ENCODE measurements at regions not wholly inside any gene's neighbourhood (a gene's known extent, or its start where the extent isn't known, plus 50 kb on each side); places are given as distances from the start of the nearest gene placed in this dataset.

DNA sequence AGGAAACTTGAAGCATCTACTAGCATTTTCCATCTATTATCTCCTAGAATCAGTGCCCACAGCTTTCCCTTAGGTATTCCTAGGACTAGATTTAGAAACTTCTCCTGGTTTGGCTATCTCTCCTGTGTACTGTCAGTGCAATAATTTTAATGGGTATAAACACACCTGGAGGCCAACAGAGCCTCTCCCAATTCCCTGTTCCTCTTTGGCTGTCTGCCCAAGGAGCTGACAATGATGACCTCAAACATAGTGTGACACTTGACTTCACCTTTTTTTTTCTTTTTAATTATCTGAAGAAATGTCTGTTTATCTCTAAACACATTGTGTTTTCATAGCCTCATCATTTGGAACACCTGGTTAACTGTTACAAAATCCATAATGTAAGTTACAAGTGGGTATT lies 754.5 kb upstream of the ALCAM start:
- no peaks in the 10 kb centered on the region for H3K36me3 Mint-ChIP-seq (ENCODE audit: insufficient read depth)

DNA sequence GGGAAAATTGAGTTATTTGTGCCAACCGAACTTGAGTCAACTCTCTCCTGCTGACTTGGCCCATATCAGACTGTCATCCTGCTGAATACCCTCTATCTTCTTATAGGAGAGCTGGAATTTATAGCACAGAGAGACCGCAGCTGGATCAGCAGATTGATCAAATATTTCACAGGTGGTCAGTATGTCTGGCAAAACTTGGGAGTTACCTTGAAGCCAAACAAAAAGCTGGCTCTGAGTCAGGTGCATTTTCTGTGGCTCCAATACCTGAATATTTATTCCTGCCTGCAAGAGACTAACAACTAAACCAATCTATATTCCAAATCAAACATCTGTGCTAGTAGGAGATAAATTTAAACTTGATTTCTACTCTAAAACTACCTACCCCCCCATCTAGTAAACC lies 752.1 kb upstream of the ALCAM start:
- no peaks in the 10 kb centered on the region for H3K36me3 Mint-ChIP-seq (ENCODE audit: insufficient read depth)
- DNase-seq (ENCODE audit: low spot score in 2 of 2) (no peak), ATAC-seq (replicated peaks; ENCODE audit: extremely low read depth, poor library complexity, severe bottlenecking) (no peak)
- no peak overlapping the region for H3K27ac Mint-ChIP-seq (ENCODE audit: low read depth)
- no peaks in the 10 kb centered on the region for H3K27me3 Mint-ChIP-seq
- H3K4me1 Mint-ChIP-seq, result no peaks in the 10 kb centered on the region
- no peaks in the 10 kb centered on the region for H3K9me3 Mint-ChIP-seq
- H3K4me3 Mint-ChIP-seq, result no peak overlapping the region

More for the DNA sequence above, 754.5 kb upstream of the ALCAM start:
- Mint-ChIP-seq H3K27me3 (no peaks in the 10 kb centered on the region), H3K9me3 (no peaks in the 10 kb centered on the region), H3K4me3 (no peak overlapping the region), H3K4me1 (no peaks in the 10 kb centered on the region), H3K27ac (ENCODE audit: low read depth) (no peak overlapping the region)
- no peak for ATAC-seq (replicated peaks; ENCODE audit: extremely low read depth, poor library complexity, severe bottlenecking)
- no peak for DNase-seq (ENCODE audit: low spot score in 2 of 2)

DNA sequence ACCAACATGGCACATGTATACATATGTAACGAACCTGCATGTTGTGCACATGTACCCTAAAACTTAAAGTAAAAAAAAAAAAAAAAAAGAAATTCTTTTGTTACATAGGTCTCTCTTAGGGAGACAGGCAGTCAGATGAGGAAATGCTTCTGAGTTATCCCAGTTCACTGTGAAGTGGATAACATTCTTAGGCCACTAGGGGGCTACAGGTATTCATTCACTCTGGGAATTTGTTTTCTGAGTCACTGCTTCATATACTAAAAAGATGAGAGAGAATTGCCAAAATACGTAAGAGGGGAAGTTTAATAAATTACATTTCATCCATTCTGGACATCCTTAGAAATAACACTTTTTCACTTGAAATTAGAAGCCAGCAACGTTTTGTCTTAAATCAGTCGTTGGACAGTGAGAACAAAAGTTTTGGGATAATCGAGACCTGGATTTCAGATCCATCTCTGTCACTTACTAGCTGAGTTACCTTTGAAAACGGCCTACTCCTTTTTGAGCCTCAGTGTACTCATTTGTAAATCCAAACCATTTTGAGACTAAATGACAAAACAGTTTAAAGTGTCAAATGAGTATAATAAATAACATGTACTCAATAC lies 738.4 kb upstream of the ALCAM start:
- DNase-seq (ENCODE audit: low spot score in 2 of 2) (no peak), ATAC-seq (replicated peaks; ENCODE audit: extremely low read depth, poor library complexity, severe bottlenecking) (no peak)
- Mint-ChIP-seq H3K4me3 (no peak overlapping the region), H3K36me3 (ENCODE audit: insufficient read depth) (peaks cover 2% of the 10 kb centered on the region), H3K9me3 (no peaks in the 10 kb centered on the region), H3K27me3 (no peaks in the 10 kb centered on the region), H3K4me1 (no peaks in the 10 kb centered on the region), H3K27ac (ENCODE audit: low read depth) (no peak overlapping the region)

DNA sequence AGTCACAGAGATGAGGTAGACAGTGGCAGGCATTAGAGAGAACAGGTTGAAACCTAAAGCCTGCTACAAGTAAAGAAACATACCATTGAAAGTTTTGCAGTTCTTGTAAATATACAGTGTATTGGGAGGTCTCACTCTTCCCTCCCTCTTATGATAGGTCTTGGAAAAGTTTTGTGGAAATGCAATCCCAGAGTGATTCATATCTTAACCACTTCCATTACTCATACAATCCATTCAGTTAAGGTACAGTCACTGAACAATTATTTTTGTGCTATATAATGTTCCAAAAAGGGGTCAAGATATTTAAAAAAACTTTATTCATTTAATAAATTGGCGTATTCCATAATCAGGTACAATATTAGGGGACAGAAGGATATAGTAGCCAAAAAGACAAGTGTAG lies 737.7 kb upstream of the ALCAM start:
- Mint-ChIP-seq H3K27me3 (no peaks in the 10 kb centered on the region), H3K36me3 (ENCODE audit: insufficient read depth) (peaks cover 2% of the 10 kb centered on the region)
- no peak for DNase-seq (ENCODE audit: low spot score in 2 of 2)

DNA sequence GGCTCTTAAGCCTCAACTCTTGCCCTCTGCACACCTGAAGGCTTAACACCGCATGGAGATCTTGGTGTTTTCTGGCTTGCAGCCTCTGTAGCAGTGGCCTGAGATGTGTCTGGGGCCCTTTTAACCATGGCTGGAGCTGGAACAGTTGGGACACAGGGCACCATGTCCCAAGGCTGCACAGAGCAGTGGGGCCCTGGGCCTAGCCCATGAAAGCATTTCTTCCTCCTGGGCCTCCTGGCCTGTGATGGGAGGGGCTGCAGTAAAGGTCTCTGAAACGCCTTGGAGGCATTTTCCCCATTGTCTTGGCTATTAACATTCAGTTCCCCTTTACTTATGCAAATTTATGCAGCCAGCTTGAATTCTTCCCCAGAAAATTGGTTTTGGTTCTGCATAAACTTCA lies 735.5 kb upstream of the ALCAM start:
- no peak for DNase-seq (ENCODE audit: low spot score in 2 of 2)
- Mint-ChIP-seq H3K27ac (ENCODE audit: low read depth) (no peak overlapping the region), H3K9me3 (no peaks in the 10 kb centered on the region), H3K4me3 (no peak overlapping the region), H3K4me1 (no peaks in the 10 kb centered on the region), H3K36me3 (ENCODE audit: insufficient read depth) (peaks cover 2% of the 10 kb centered on the region), H3K27me3 (peaks cover 5% of the 10 kb centered on the region)
- ATAC-seq (replicated peaks; ENCODE audit: extremely low read depth, poor library complexity, severe bottlenecking), result no peak

More for the DNA sequence above, 737.7 kb upstream of the ALCAM start:
- Mint-ChIP-seq H3K4me1 (no peaks in the 10 kb centered on the region), H3K9me3 (no peaks in the 10 kb centered on the region), H3K4me3 (no peak overlapping the region), H3K27ac (ENCODE audit: low read depth) (no peak overlapping the region)
- ATAC-seq (replicated peaks; ENCODE audit: extremely low read depth, poor library complexity, severe bottlenecking), result no peak

DNA sequence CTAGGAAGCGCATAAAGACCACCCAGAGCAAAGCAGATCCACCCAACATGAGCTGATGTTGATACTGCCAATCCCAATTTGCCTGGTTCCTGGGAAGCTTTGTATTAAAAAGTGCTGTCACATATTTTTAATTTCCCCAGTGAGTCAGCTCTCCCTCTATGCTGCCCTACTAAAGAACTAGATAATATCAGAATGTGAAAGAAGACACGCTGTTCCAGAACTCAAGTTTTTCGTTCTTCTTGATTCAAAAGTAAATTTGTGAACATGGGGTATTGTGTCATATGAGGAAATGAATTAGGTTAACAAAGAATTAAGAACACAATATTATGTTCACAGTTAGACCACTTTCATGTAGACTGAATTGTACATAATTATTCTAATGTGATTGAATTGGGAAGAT lies 734.2 kb upstream of the ALCAM start:
- Mint-ChIP-seq H3K27ac (ENCODE audit: low read depth) (no peak overlapping the region), H3K4me1 (no peaks in the 10 kb centered on the region), H3K36me3 (ENCODE audit: insufficient read depth) (peaks cover 2% of the 10 kb centered on the region), H3K4me3 (no peak overlapping the region), H3K27me3 (peaks cover 13% of the 10 kb centered on the region), H3K9me3 (no peaks in the 10 kb centered on the region)
- DNase-seq (ENCODE audit: low spot score in 2 of 2), result no peak
- ATAC-seq (replicated peaks; ENCODE audit: extremely low read depth, poor library complexity, severe bottlenecking), result no peak

DNA sequence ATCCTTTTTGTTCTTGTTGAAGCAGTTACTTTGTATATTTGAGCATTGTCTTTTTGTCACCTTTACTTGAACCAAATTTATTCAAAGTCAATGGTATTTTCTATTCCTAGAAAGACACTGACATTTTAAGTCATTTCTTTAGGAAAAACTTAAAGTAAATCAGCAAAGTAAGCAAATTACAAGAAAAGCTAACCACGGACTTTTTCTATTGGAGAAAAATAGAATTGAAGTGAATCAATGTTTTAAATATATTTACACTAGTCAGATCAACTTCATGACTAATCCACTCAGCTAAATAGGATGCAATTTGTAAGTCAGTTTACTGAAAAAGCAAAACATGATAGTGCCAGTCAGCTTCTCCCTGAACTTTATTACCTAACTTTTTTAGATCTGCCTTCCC lies 733.8 kb upstream of the ALCAM start:
- Mint-ChIP-seq H3K4me1 (no peaks in the 10 kb centered on the region), H3K36me3 (ENCODE audit: insufficient read depth) (peaks cover 2% of the 10 kb centered on the region), H3K4me3 (no peak overlapping the region), H3K27me3 (peaks cover 13% of the 10 kb centered on the region), H3K9me3 (no peaks in the 10 kb centered on the region), H3K27ac (ENCODE audit: low read depth) (no peak overlapping the region)
- DNase-seq (ENCODE audit: low spot score in 2 of 2), result no peak
- ATAC-seq (replicated peaks; ENCODE audit: extremely low read depth, poor library complexity, severe bottlenecking), result no peak

DNA sequence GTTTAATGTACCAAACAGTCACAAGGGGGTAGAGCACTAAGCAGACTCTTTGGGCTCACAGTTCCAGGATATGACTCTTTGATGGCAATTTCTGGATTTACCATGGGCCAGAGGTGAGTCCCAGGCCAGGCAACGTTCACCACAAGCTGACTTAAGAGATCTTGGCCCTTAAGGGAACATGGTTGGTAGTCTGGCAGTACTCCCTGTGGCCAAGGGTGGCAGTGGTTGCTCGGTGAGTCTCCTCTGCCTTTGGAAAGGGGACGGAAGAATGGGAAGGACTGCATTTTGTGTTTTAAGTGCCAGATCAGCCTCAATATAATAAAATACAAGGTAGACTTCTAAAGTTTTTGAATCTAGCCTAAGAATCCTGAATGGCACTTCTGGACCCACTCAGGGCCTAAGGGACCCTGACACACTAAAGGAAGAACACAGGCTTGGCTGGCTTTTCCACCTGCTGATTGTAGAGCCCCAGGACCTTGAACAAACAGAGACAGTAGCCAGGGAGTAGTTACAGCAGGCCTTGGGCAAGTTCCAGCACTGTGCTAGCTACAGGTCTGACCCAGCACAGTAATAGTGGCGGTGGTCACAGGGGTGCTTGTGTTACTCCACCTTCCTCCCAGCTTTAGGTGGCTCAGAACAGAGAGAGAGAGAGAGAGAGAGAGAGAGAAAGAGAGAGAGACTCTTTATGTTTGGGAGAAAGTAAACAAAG lies 730.7 kb upstream of the ALCAM start:
- H3K4me3 Mint-ChIP-seq, result no peak overlapping the region
- no peak for ATAC-seq (replicated peaks; ENCODE audit: extremely low read depth, poor library complexity, severe bottlenecking)
- H3K9me3 Mint-ChIP-seq, result no peaks in the 10 kb centered on the region
- H3K36me3 Mint-ChIP-seq (ENCODE audit: insufficient read depth), result peaks cover 2% of the 10 kb centered on the region
- H3K4me1 Mint-ChIP-seq, result no peaks in the 10 kb centered on the region
- peaks cover 13% of the 10 kb centered on the region for H3K27me3 Mint-ChIP-seq
- no peak for DNase-seq (ENCODE audit: low spot score in 2 of 2)
- H3K27ac Mint-ChIP-seq (ENCODE audit: low read depth), result no peak overlapping the region

DNA sequence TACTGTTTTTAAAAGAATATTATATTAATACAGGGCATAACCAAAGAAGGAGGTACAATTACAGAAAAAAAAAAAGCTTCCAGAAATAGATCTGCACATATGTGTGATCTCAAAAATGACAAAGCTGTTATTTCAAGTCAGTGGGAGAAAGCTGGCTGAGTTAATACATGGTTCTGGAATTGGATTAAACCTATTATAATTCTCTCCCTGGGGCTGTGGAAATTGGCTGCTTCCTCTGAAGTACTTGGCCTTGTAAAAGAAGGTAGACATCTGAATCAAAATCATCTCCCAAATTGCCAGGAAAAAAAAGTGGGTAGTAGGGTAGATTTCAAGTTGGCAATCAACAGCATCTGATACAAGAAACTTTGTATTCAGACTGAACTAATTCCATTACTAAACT lies 723.9 kb upstream of the ALCAM start:
- no peak overlapping the region for H3K27ac Mint-ChIP-seq (ENCODE audit: low read depth)
- H3K9me3 Mint-ChIP-seq, result no peaks in the 10 kb centered on the region

DNA sequence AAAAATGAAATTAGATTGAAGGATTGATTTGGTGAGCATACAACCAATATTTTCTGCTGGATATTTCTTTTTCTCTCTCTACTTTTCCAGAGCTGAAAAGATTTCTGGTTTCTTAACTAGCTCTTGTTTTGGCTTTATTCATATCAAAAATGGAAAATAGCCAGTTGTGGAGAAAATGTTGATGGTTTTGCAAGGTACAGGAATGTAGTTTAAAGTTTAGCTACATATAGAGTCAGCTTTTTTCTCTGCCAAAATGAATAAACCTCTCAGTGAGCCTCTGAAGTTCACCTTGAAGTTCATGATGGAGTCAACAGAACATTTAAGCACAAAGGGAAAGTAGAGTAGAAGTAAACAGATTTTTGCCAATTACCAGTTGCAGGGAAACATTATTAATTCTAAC lies 720.5 kb upstream of the ALCAM start:
- Mint-ChIP-seq H3K4me1 (no peaks in the 10 kb centered on the region), H3K27me3 (no peaks in the 10 kb centered on the region), H3K4me3 (no peak overlapping the region), H3K27ac (ENCODE audit: low read depth) (no peak overlapping the region), H3K36me3 (ENCODE audit: insufficient read depth) (no peaks in the 10 kb centered on the region), H3K9me3 (no peaks in the 10 kb centered on the region)
- no peak for ATAC-seq (replicated peaks; ENCODE audit: extremely low read depth, poor library complexity, severe bottlenecking)
- DNase-seq (ENCODE audit: low spot score in 2 of 2), result no peak

More for the DNA sequence above, 723.9 kb upstream of the ALCAM start:
- ATAC-seq (replicated peaks; ENCODE audit: extremely low read depth, poor library complexity, severe bottlenecking) (no peak), DNase-seq (ENCODE audit: low spot score in 2 of 2) (no peak)
- H3K27me3 Mint-ChIP-seq, result no peaks in the 10 kb centered on the region
- H3K36me3 Mint-ChIP-seq (ENCODE audit: insufficient read depth), result no peaks in the 10 kb centered on the region
- no peaks in the 10 kb centered on the region for H3K4me1 Mint-ChIP-seq
- H3K4me3 Mint-ChIP-seq, result no peak overlapping the region

DNA sequence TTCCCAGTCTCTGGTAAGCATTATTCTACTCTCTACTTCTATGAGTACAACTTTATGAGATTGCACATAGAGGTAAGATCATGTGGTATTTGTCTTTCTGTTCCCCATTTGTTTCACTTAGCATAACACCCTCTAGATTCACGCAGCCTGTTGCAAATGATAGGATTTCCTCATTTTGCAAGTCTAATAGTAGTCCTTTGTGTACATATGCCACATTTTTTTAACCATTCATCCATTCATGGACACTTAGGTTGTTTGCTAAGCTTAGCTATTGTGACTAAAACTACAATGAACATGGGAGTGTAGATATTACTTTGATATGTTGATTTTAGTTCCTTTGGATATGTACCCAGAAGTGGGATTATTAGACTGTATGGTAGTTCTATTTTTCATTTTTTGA lies 717.9 kb upstream of the ALCAM start:
- Mint-ChIP-seq H3K36me3 (ENCODE audit: insufficient read depth) (no peaks in the 10 kb centered on the region), H3K9me3 (peaks cover 8% of the 10 kb centered on the region), H3K27me3 (no peaks in the 10 kb centered on the region), H3K27ac (ENCODE audit: low read depth) (no peak overlapping the region), H3K4me1 (no peaks in the 10 kb centered on the region), H3K4me3 (no peak overlapping the region)
- DNase-seq (ENCODE audit: low spot score in 2 of 2) (no peak), ATAC-seq (replicated peaks; ENCODE audit: extremely low read depth, poor library complexity, severe bottlenecking) (no peak)

DNA sequence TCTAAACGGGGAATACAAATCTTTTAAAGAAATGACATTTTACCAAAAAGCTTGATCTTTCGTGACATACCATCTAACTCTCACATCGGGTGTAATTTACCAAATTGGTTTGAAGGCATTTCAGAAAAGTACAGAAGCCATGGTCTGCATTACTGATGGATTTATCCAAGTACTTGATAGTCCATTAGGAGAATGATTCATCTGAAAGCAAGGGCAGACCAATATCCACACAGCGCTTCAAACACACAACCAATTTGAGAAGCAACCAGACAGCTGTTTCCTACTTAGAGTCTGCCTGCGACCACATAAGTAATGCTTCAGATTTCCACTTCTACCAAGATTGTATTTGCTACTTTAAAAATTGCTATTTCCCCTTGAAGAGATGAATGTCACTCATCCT lies 697.6 kb upstream of the ALCAM start:
- H3K9me3 Mint-ChIP-seq, result no peaks in the 10 kb centered on the region
- ATAC-seq (replicated peaks; ENCODE audit: extremely low read depth, poor library complexity, severe bottlenecking), result no peak
- no peaks in the 10 kb centered on the region for H3K4me1 Mint-ChIP-seq
- H3K4me3 Mint-ChIP-seq, result no peak overlapping the region
- DNase-seq (ENCODE audit: low spot score in 2 of 2), result no peak
- H3K27me3 Mint-ChIP-seq, result no peaks in the 10 kb centered on the region
- H3K27ac Mint-ChIP-seq (ENCODE audit: low read depth), result no peak overlapping the region
- H3K36me3 Mint-ChIP-seq (ENCODE audit: insufficient read depth), result no peaks in the 10 kb centered on the region

DNA sequence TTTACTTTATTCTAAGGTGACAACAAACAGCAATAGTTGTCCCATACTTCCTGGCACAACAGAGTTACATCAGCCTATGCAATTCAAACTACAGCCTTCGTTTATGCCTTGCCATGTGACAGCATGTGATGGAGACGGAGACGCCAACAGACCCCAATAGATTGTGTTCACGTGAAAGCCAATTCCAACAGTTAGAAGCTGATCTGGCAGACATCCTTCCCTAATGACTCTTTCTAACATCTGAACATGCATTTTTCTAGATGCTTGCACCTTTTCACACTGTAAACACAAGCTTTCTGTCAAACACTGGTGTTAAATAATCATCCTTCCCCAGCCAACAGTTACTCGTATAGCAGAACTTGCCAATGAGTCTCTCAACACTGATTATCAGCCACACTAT lies 694.4 kb upstream of the ALCAM start:
- H3K27me3 Mint-ChIP-seq, result no peaks in the 10 kb centered on the region
- no peak overlapping the region for H3K4me3 Mint-ChIP-seq
- no peaks in the 10 kb centered on the region for H3K9me3 Mint-ChIP-seq

More for the DNA sequence above, 694.4 kb upstream of the ALCAM start:
- no peak overlapping the region for H3K27ac Mint-ChIP-seq (ENCODE audit: low read depth)
- DNase-seq (ENCODE audit: low spot score in 2 of 2) (no peak), ATAC-seq (replicated peaks; ENCODE audit: extremely low read depth, poor library complexity, severe bottlenecking) (no peak)
- H3K36me3 Mint-ChIP-seq (ENCODE audit: insufficient read depth), result no peaks in the 10 kb centered on the region
- H3K4me1 Mint-ChIP-seq, result no peaks in the 10 kb centered on the region
